D721Med (cell line): ENCODE measurements at regions not wholly inside any gene's neighbourhood (a gene's known extent, or its start where the extent isn't known, plus 50 kb on each side); places are given as distances from the start of the nearest gene placed in this dataset.

Source experiments
- DNase-seq: peaks from one replicate; pipeline ENCODE4 v3.0.0; 2011; ENCODE audit warnings: low spot score; ENCODE audit not compliant: insufficient read length
- FAIRE-seq: peaks from 2 replicates; lab custom pipeline; 2011; peaks lifted over from hg19 to GRCh38; lab: Jason Lieb, UNC
- CTCF ChIP-seq: IDR thresholded peaks from 2 replicates; pipeline ENCODE4 v1.5.1; 2012; ENCODE audit warnings: mild to moderate bottlenecking, control low read depth; ENCODE audit not compliant: insufficient read depth; ENCODE audit errors: missing control alignments

DNA sequence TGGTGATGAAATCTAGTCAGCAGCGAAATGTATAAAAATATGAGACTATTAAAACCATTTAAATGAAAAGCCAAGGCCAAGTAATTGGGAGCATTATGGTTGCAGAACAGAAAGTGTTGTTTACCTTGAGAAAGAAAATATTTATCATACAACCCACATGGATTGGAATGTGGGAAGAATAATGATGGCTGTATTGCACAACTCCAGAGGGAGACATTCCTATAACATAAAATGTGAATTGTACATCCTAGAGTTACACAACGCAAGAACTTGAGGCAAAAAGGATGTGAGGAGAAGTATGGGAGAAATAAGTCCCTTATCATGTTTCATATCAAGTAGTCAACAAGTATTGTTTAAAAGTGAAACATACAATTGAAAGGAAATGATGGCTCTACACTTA lies 1014.0 kb upstream of the SEMA6A start:
- DNase-seq (no peak), FAIRE-seq (no peak)

DNA sequence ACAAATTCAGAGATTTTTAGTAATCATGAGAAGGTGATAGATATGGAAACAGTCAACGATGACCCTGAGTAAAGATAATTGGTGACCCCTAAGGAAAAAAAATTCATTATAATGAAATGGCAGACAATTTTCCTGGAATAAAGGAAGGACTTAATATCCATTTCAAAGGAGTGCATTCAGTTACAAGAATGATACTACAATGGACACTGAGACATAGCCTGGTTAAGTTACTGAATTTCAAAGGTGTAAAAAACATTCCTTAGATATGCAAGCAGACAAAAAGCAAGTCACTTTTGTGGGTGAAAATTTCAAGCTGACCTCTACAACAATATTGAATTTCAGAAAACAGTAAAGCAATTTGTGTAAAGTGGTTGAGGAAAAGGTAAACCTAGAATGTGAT lies 1012.5 kb upstream of the SEMA6A start:
- TF ChIP-seq CTCF = no peak
- DNase-seq = no peak
- no peak for FAIRE-seq

More for the DNA sequence above, 1014.0 kb upstream of the SEMA6A start:
- TF ChIP-seq CTCF = no peak

DNA sequence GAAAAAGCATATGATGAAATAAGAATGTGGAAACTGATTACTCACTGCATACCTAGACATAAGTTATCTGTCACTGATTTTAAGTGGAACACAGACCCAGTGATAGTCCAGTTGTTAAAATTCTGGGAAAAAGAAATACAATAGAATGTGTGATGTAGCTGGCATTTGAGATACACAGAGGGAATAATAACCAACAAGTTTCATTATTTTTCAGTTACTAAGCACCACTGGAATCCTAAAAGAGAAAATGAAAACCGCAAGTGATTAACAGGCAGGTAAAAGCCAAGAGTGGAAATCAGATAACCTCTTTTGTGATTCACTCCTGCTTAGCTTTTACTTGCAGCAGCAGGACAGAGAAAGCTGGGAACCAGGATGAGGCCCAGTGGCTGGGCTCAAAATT lies 994.0 kb upstream of the SEMA6A start:
- FAIRE-seq = no peak
- no peak for TF ChIP-seq CTCF
- DNase-seq = no peak

DNA sequence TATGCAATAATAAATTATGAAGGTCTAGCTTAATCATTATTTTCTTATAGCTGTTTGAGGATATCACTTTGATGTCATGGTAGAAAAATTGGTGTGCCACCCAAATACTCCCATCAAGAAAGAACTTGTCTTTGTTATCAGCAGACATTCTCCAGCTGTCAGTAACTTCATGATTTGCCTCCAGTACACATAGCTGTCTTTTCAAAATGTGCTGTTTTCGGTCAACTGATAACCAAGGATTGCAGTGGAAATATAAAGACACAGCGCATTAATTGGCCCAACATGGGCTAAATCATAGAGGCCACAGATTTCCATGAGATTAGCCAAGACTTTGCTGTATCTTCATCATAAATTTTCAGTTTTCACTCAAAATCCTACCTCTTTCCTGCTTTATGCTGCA lies 993.5 kb upstream of the SEMA6A start:
- no peak for DNase-seq
- no peak for FAIRE-seq
- no peak for TF ChIP-seq CTCF

GRCh38 chr5:117562647-117563046 lies 988.0 kb upstream of the SEMA6A start:
- FAIRE-seq (no peak), DNase-seq (no peak)
- no peak for TF ChIP-seq CTCF

- TF ChIP-seq CTCF = no peak
- no peak for FAIRE-seq
- DNase-seq = no peak
Measured at GRCh38 chr5:117561531-117561930, 986.9 kb upstream of the SEMA6A start.

GRCh38 chr5:117559005-117559844 lies 984.6 kb upstream of the SEMA6A start:
- FAIRE-seq (no peak), DNase-seq (no peak)
- no peak for TF ChIP-seq CTCF
